IPS DF 19.7 (cell line): ENCODE measurements at regions not wholly inside any gene's neighbourhood (a gene's known extent, or its start where the extent isn't known, plus 50 kb on each side); places are given as distances from the start of the nearest gene placed in this dataset.

Source experiments
- DNase-seq: peaks from one replicate; pipeline ENCODE4 v3.0.0-alpha.2; 2013; ENCODE audit warnings: low read depth, low spot score

DNA sequence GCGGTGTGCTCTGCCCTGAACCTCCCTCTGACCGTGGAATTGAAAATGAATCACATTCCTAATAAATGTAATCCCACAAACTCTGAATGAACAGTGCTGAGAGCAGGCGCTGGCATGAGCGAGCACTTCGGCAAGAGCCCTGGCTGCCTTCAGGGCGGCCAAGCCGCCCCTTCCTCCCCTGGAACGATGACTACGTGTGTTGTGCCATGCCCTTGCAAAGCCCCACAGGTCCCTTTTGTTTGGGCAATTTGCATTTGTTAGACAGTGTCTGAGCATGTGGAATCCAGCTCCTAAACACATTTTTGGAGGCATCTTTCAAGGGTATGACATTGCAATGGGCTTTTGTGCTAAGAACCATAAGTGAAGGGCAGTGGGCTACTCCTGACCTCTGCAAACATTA lies 95.6 kb upstream of the MKI67 start:
- DNase-seq: no peak

DNA sequence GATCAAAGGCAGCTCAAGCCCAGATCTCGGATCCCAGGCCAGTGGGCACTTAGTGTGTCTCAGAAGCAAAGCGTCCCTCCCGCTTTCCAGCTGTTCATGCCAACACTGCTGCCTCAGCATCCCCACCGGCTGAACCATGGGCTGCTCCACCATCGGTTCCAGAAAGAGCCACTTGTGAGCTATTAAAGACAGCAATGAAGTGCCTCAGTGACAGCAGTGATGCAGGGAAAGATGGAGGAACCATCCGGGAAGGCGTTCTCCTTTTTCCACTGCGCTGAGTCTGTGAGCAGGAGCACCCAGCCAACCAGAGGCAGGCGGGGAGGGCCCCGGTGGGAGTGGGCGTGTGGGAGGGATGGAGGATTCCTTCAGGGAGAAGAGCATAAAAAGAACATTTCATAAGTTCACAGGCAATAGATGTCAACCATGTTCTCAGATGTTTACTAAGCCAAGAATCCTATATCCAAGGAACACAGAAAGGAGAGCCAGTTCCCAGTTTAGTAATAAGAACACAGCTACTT lies 96.2 kb upstream of the MKI67 start:
- DNase-seq: no peak

DNA sequence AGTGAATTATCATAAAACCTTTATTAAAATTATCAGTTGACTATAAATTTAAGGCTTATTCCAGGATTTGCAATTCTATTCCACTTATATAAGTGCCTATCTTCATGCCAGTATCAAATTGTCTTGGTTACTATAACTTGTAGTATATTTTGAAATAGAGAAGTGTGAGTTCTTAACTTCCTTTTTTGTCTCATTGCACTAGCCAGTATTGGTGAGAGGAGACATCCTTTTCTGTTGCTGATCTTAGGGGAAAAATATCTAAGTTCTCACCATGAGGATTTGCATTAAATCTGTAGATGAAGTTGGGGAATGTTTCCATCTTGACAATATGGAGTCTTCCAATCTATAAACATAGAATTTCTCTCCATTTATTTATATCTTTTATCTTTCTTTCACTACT lies 104.2 kb upstream of the MKI67 start:
- DNase-seq: no peak

DNA sequence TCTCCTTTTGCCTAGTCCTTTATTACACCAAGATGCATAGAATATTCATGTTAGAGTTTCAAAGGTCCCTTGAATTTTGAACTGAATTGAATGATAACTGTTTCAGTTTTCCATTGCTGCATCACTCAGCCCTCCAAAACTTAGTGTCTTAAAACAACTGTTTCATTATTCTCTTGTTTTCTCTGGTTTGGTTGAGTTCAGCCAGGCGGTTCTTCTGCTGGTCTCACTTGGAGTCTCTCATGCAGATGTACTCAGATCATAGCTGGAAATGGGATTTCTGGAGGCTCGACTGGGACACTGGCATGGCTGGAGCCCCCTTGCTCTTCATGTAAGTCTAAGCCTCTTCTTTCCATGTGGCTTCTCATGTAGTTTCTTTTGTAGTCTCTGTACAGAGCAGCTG lies 107.2 kb upstream of the MKI67 start:
- DNase-seq: no peak

DNA sequence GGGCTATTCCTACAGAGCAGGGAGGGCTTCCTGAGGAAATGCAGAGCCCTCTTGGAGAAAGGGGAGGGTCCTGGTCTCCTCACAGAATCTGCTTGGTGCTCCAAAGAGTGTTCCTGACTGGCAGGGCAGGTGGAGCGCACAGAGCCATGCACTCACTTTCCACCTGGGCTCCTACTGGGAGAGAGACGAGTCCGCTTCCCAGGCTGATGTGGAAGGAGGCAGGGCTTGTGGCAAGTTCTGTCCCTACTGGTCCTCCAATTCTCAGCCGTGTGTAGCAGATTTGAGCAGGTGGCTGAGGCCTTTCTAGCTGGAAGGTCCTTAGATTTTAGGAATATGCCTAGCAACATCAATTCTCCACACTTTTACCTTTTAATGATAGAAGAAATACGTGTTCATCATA lies 111.5 kb upstream of the MKI67 start:
- DNase-seq: no peak

DNA sequence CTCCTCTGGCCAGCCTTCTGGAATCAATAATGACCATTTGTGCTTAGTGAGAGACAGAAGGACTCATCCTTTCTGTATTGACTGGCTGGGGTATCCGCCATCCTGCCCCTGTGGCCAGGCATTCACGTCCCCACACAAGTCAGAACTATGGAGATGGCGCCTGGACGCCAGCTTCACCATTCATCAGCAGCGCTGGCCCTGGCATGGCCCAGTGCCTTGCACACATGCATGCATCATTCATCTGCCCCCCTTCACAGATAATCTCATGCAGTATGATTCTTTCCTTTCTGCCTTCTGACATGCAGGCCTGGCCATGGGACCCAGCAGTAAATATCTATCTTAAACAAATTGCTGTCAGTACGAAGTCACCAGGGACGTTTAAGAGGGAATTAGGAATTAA lies 114.8 kb upstream of the MKI67 start:
- DNase-seq: no peak

DNA sequence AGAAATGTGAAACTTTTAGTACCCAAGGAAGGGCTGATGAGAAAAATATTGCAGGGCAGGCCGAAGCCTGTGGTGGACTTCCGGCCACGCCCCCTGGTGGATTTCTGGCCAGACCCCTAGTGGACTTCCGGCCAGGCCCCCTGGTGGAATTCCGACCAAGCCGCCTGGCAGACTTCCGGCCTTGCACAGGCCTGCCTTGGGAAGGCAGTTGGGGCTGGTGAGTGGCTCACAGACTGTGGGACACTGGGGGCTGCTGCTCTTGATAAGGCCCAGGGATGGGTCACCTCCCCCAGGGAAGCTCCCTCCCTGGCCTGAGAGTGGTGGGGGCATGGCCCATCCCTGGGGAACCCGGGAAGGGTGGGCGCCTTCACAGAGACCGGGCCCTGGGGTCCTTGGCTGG lies 116.4 kb upstream of the MKI67 start:
- DNase-seq: no peak

DNA sequence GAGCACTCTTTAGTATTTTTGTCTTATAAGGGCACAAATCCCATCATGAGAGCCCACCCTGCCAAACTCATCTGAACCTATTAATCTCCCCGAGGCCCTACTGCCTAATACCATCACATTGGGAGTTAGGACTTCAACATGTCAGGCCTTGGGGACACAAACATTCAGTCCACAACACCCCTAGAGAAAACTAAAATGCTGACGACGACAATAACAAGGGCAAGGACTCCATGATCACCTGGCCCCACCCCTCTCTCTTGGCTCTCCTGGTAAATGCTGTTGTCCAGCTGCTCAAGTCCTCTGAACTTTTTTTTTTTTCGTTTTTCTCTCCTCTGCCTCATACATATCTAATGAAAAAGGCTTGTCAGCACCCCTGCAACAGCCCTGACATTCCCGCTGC lies 118.8 kb upstream of the MKI67 start:
- DNase-seq: no peak

DNA sequence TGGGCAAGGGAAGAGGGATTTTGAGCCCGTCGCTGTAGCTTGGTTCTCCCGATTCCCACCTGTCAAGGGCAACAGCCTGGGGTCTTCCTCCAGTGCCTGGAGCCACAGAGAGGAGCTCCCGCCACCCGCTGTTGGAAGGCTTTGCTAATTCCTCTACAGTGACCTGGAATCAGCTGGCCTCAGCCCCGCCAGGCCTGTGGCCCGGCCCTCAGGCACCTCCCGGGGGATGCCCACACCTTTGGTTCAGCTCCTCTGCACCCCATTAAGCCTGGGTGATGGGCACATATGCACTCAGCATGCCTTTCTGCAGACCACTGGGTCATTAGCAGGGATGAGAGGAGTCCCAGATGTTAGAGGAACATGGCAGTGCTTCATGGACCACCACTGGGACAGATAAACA lies 121.4 kb upstream of the MKI67 start:
- DNase-seq: no peak

DNA sequence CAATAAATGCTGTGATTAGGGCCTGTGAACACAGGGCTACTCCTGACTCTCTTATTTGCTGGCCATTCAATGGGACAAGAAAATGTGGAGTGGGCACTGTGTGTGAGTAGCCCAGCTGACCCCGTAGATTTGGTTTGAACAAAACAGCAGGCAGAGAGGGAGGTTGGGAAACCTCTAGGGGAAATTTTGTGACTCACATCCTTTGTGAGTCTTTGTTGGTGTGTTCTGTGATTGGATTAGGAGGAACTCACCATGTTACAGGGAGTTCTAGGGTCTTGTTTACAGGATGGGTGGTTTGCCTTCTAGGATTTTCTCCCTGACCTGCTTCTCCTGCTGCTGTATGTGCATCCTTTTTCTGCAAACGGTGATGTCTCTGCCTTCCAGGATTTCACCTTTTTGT lies 128.3 kb upstream of the MKI67 start:
- DNase-seq: no peak

DNA sequence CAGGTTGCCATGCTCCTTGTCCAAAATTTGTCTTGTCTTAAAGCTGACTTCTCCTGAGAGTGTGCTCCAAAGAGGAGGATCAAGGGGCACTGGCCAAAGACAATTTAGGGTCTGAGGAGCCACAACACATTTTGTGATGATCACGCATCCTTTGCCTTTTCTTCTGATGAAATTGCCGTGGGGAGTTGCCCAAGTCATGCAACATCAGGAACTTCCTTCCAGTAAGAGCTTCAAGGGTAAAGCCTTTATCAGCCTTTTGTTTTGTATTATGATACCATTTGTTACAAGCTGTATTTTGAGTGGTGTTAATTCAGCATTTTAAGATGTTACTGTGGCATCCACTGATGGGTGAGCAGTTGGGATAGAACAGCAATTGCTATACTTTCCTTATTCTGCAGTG lies 131.2 kb upstream of the MKI67 start:
- no peak for DNase-seq

DNA sequence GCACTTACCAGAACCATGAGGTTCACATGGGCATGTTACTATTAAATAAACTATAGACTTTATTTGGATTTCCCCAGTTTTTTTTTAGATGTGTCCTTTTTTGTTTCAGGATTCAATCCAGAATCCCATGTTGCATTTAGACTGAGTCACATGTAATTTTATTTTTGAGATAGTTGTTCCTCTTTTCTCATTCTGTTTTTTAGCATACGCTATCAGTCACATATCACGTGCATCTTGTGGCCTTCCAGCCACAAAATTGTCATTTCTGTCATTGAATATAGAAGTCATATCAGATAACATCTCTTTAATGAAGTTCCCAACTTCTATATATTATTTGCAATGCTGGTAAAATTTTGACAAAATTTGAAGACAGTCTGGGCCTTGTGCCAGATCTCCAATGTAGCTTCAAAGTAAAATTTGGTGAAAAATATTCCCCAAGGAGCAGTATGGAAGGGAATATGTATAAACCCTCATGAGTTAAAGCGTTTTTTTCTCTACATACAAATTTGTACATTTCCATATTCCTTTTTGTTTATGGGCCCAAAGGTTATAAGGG lies 132.3 kb upstream of the MKI67 start:
- DNase-seq: no peak

DNA sequence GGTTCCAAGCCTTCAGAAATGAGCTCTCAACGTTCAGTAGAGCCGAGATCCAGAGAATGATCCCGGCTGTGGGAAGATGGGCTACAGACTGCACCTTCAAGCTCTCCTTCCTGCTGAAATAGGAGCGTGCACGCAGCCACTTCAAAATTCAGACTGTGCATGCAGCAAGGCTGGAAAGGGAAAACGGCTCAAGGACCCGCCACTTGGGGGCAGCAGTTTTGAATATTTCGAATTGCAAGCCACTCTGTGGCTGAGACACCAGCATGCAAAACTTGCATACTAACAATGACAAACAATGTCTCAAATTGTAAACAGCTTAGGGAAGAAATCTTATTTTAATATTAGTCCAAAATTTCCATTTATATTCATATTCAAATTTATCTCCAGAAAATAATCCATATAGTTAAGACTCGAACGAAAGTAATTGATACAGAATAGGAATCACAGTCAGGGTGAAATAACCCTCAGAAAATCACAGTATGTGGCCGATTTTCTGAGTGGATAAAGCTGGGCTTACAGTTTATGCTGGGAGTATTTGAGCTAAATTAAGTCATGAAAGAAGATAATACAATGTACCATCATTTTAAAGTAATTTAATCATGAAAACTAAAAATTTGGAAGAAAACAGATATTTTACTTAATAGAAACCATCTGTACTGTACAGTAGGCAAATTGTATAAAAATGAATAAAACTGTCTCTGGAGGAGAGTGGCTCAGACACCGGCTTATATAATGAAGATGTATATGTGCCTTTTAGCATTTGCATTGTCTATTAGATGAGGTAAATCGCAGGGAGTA lies 137.9 kb upstream of the MKI67 start:
- peak; percentile 25 for DNase-seq

DNA sequence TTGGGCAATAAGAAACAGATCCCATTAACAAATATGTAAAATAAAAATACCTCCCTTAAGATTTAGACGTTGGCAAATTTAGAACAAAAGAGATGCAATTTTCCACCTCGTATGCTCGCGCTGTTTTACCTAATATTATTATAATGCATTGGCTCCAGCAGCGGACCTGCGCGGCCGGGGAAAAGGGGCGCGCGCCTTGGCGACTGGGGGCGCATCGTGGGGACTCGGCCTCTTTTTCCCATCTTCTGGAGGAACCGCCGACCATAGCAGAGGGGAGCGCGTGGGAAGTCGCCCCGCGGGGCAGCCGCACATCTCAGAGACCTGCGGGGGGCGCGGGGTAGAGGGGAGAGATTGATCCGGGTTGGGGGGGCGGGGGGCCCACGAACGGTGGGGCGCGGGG lies 139.4 kb upstream of the MKI67 start:
- no peak for DNase-seq

DNA sequence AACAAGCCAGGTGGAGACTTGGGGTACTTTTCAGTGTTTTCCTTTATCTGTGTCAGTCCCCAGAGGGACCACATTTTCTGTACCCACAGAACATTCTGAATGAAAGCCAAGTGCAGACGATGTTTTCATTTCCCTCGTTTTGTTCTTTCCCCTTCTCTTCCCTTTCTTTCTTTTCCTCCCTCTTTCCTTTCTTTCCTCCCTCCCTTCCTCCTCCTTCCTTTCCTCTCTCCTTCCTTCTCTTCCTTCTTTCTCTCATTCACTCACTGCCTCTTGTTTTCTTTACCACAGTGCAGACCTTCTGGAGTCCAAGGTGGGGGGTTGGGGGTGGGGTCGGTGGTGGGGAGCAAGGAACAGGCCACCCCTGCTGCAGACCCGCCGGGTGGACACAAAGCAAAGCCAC lies 141.4 kb upstream of the MKI67 start:
- DNase-seq: no peak

DNA sequence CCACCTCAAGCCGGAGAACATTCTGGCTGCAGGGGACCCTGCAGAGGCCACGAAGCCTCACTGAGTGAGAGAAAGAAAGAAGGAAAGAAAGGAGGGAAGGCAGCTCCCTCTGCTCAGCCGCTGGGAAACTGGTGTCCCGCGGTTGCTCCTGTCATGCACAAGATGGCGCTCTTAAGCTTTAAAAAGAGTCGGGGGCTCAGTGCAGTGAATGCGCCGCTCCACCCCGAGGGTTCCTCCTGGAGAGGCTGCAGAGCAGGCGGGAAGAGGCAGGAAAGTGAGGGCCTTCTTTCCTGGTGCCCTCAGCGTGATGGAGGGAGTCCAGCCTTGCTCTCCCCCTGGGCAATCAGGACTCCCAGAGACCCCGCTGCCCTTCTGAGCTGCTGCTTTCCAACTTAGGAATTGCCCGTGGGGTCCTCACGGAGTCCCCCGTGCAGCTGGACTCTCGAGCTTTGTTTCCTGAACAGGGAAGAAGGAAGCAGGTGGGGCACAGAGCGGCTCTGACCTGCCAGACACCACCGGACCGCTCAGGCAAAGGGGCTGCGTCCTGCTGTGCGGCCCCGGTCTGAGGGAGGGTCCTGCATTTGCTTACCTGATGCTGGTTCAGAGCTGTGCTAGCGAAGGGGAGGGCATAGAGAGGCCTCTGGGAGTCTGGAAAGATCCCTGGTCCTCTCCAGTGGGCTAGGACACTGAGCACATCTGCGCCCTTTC lies 141.9 kb upstream of the MKI67 start:
- peak; percentile 60 for DNase-seq

DNA sequence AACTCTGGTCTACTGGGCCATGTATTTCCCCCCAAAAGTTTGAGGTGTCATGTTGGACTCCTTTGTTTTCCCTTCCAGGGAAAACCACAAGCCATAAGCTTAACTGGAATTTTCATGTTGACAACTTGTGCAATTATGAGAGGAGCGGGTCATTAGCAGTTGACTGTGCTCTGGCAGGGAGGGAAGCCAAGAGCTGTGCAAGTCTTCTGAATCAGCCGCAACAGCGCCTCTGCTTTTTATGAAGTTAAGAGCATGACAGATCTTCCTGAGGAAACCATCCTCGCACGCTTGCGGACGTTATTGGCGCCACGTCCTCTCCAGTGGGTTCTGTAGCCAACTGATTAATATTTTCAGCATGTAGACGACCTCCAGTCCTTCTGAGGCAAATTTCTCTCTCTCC lies 148.7 kb upstream of the MKI67 start:
- DNase-seq: no peak

DNA sequence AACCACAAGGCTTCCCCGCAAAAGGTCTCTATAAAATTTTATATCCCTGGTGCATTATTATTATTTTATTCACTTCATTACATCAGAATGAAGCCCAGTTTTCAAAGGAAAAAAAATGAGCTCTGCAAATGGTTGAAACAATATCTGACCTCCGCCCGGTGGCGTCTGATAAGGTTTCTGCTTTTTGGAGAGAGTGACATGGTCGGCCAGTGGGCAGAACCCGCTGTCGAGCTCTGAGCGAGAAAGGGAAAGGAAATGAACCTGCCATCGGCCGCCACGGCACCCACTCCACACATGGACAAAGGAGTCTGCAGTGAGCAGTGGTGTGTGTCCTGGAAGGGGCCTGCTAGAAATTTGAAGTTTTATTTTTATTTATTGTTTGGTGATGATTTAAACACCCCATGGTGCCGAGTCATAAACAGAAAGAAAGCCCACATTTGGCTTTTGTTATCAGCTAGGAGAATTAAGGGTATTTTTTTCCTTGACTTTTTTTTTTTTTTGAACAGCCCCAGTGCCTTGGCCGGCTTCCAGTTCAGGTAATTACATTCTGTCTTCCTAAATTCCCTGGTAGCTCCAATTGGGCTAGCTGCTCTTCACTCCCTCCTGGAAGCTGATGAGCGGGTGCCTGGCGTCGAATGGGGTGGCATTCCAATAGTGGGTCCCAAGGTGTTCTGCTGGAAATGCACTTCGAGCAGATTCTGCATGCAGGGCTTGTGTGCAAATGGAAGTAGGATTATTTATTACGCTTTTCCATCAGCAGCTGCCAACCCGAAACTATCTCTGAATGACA lies 149.4 kb upstream of the MKI67 start:
- DNase-seq: no peak

DNA sequence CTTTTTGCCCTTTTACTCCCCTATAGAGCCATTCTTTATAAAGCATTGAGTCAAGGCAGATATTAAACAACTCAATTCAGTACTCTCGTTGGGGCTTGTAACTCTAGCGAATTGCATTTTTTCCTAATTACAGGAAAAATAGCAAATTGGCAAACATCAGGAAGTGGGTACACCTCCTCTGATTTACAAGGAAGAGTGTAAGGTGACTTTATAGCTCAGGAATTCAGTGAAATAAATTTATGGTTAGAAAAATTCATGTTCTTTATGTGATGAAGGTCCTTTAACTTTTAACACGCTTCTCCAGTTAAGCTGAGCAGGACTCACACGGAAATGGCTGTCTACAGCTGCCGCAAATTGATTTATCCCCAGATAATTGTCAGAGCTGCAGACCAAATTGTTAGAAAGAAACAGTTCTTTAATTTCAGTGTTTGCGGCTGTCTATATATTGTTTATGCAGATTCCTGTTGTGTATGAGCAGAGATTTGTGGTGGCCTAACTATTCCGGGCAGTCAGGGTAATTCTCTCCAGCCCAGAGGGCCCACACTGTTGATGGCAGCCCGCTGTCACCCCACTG lies 151.1 kb upstream of the MKI67 start:
- DNase-seq: no peak

DNA sequence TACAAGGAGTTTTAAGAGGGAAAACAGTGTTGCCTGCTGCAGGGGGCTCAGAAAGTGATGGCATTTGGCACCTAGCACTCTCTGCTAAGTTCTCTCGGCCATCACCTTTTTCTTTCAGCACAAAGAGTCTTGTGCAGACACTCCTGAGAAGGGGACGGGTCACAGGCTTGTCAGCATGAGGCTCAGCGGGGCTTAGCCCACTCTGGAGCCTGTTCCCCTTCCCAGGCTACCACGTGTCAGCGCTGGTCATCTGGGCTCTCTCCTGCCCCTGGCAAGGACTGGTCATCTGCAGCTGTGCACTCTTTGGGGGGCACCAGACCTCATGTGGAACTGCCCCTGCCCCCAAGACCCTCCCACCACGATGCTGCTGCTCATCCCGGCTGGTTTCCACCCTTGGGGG lies 152.1 kb upstream of the MKI67 start:
- DNase-seq: no peak

DNA sequence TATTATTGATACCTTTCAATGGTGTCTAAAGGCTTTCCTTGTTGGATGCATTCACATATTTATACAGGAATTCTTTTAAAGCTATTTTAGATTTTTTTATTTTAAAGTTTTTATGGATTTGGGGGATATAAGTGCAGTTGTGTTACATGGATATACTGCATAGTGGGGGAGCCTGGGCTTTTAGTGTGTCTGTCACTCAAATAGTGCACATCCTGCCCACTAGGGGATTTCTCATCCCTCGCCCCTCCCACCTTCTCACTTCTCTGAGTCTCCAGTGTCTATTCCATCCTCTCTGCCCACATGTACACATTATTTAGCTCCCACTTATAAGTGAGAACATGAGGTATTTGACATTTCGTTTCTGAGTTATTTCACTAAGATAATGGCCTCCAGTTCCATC lies 154.0 kb upstream of the MKI67 start:
- DNase-seq: no peak

DNA sequence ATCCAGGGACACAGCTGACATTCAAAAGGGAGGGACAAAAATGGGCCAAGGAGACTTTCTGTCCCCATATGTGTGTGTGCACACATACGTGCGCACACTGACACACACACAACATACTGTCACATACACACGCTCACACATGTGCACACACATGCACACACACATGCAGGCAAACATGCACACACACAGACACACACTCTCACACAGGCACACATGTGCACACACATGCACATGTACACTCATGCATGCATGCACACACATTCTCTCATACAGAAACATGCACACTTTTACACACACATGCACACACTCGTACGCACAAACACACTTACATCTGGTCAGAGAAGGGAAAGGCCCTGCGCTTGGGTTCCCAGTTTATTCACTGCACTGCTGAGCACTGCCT lies 155.1 kb upstream of the MKI67 start:
- no peak for DNase-seq
